PFSK-1 (cell line): ENCODE measurements at regions not wholly inside any gene's neighbourhood (a gene's known extent, or its start where the extent isn't known, plus 50 kb on each side); places are given as distances from the start of the nearest gene placed in this dataset.

Experiments
- FOXP2 ChIP-seq: optimal IDR thresholded peaks from 2 replicates; pipeline ENCODE3; 2011; ENCODE audit warnings: borderline replicate concordance, control low read depth, inconsistent platforms; ENCODE audit not compliant: insufficient read depth; ENCODE audit errors: extremely low read length, extremely low read depth
- POLR2AphosphoS5 ChIP-seq: IDR thresholded peaks from 2 replicates; pipeline ENCODE4 v1.6.1; 2012; ENCODE audit warnings: low read depth, mild to moderate bottlenecking, control low read depth, low read length, moderate library complexity
- SIN3A ChIP-seq: IDR thresholded peaks from 2 replicates; pipeline ENCODE4 v1.6.1; 2012; ENCODE audit warnings: mild to moderate bottlenecking, low read length, moderate library complexity, borderline replicate concordance; ENCODE audit not compliant: insufficient read depth
- TAF1 ChIP-seq: IDR thresholded peaks from 2 replicates; pipeline ENCODE4 v1.6.1; 2012; ENCODE audit warnings: low read length, control low read depth, borderline replicate concordance; ENCODE audit not compliant: insufficient read depth
- TF ChIP-seq, protein P1 (sequence below), 2 experiments: IDR thresholded peaks; 2 replicates each; pipeline versions ENCODE4 v1.6.1 to v1.8.0; 2011 to 2012; ENCODE audit warnings: low read depth in 2 of 2, low read length in 2 of 2, control low read depth in 1 of 2, inconsistent platforms in 1 of 2, mild to moderate bottlenecking in 1 of 2, moderate library complexity in 1 of 2; ENCODE audit not compliant: insufficient read depth in 1 of 2

DNA sequence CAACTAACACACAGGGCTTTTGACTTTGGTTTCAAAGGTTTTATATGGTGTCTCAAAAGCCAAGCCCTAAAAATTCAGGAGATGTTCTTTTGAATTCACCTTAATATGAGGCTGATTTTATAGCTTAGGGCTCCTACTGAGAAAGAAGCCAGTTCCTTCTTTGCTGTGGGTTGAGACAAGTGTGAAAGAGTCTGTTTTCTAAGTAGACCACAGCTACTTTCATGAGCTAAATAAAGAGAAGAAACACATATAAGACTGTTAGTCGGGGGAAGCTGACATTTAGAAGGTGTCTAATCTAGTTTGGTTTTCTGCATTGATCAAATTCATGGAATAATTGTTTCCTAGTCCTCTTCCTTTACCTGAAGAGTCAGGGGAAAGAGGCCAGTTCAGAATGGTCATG, 332.1 kb upstream of the CELF2 start:
- TF ChIP-seq SIN3A (no peak), POLR2AphosphoS5 (no peak), FOXP2 (no peak), TAF1 (no peak)
- TF ChIP-seq, protein P1, sequence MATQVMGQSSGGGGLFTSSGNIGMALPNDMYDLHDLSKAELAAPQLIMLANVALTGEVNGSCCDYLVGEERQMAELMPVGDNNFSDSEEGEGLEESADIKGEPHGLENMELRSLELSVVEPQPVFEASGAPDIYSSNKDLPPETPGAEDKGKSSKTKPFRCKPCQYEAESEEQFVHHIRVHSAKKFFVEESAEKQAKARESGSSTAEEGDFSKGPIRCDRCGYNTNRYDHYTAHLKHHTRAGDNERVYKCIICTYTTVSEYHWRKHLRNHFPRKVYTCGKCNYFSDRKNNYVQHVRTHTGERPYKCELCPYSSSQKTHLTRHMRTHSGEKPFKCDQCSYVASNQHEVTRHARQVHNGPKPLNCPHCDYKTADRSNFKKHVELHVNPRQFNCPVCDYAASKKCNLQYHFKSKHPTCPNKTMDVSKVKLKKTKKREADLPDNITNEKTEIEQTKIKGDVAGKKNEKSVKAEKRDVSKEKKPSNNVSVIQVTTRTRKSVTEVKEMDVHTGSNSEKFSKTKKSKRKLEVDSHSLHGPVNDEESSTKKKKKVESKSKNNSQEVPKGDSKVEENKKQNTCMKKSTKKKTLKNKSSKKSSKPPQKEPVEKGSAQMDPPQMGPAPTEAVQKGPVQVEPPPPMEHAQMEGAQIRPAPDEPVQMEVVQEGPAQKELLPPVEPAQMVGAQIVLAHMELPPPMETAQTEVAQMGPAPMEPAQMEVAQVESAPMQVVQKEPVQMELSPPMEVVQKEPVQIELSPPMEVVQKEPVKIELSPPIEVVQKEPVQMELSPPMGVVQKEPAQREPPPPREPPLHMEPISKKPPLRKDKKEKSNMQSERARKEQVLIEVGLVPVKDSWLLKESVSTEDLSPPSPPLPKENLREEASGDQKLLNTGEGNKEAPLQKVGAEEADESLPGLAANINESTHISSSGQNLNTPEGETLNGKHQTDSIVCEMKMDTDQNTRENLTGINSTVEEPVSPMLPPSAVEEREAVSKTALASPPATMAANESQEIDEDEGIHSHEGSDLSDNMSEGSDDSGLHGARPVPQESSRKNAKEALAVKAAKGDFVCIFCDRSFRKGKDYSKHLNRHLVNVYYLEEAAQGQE (IDR thresholded peaks at IDR 0.05; ENCODE audit: insufficient read depth in 1 of 2, low read depth in 2 of 2, low read length in 2 of 2) = no peak

GRCh38 chr10:10687751-10688150, 329.9 kb upstream of the CELF2 start:
- TF ChIP-seq TAF1 = no peak
- no peak for TF ChIP-seq SIN3A
- no peak for TF ChIP-seq POLR2AphosphoS5
- TF ChIP-seq, protein P1 (IDR thresholded peaks at IDR 0.05; ENCODE audit: insufficient read depth in 1 of 2, low read depth in 2 of 2, low read length in 2 of 2) = no peak
- TF ChIP-seq FOXP2 = no peak

- TF ChIP-seq POLR2AphosphoS5 = no peak
Measured at GRCh38 chr10:10699427-10699826, 318.2 kb upstream of the CELF2 start.

DNA sequence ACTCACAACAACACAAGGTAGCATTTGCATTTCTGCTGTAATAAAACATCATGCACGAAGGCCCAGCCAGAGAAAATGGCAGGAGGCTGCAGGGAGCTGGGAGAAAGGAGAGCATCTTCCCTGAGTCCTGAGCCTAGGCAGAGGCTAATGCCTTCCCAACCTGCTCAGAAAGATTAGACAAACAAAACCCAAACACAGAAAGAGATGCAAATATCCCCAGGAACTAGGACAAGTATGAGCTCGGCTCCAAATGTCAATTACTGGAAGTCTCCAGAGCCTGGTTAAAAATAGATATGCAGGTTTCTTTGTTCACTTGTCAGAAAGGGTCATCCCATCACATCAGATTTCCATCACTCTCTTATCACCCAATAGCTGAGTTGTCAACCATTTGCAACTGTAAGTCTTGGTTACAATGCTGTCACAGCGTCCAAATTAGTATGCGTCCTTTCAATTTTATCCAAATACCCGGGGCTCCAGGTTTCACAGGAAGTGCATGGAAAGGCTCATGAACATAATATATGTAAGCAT, 316.5 kb upstream of the CELF2 start:
- no peak for TF ChIP-seq TAF1
- TF ChIP-seq FOXP2 = no peak
- no peak for TF ChIP-seq POLR2AphosphoS5
- no peak for TF ChIP-seq SIN3A
- TF ChIP-seq, protein P1 (IDR thresholded peaks at IDR 0.05; ENCODE audit: insufficient read depth in 1 of 2, low read depth in 2 of 2, low read length in 2 of 2) = no peak

- TF ChIP-seq POLR2AphosphoS5 = no peak
- TF ChIP-seq, protein P1 (IDR thresholded peaks at IDR 0.05; ENCODE audit: insufficient read depth in 1 of 2, low read depth in 2 of 2, low read length in 2 of 2) = no peak
- no peak for TF ChIP-seq FOXP2
- TF ChIP-seq TAF1 = no peak
- TF ChIP-seq SIN3A = no peak
Measured at GRCh38 chr10:10702211-10702610, 315.5 kb upstream of the CELF2 start.
